Fibroblast of lung (primary cell): ENCODE measurements at regions not wholly inside any gene's neighbourhood (a gene's known extent, or its start where the extent isn't known, plus 50 kb on each side); places are given as distances from the start of the nearest gene placed in this dataset.

Experiments
- CTCF ChIP-seq, 2 donors: IDR thresholded peaks in 1 of 2; conservative IDR thresholded peaks in 1 of 2; 1 replicate in 1 of 2; 2 replicates in 1 of 2; pipeline ENCODE4 v1.5.1; 2011 to 2012; ENCODE audit warnings: low read length in 2 of 2, control low read depth in 1 of 2, inconsistent platforms in 1 of 2, low read depth in 1 of 2, mild to moderate bottlenecking in 1 of 2
- EZH2 ChIP-seq: IDR thresholded peaks from 2 replicates; pipeline ENCODE4 v1.5.1; 2012; ENCODE audit warnings: low read length, control low read depth, mild to moderate bottlenecking; ENCODE audit errors: missing control alignments

- TF ChIP-seq CTCF (conservative IDR thresholded peaks at IDR 0.05 in 1 of 2, IDR thresholded peaks at IDR 0.05 in 1 of 2; ENCODE audit: low read depth in 1 of 2, low read length in 2 of 2): no peak
- no peak for TF ChIP-seq EZH2
Observed at GRCh38 chr21:39118061-39118460, 65.2 kb downstream of the PSMG1 start.
